HCT116 (cell line): ENCODE measurements at regions not wholly inside any gene's neighbourhood (a gene's known extent, or its start where the extent isn't known, plus 50 kb on each side); places are given as distances from the start of the nearest gene placed in this dataset.

Experiments used
- ATAC-seq: fragments of 200-7000 bp; cut with Tn5 transposase; 2 replicates; pipeline ENCODE4 v1.9.1; 2020; ENCODE audit warnings: mild to moderate bottlenecking, moderate library complexity
- BruUV-seq: library from RNA; stranded (reverse); fragments of 400-500 nt; replicated peaks from 2 replicates; lab custom pipeline; 2021; lab: Mats Ljungman, UMichigan
- CTCF ChIA-PET: fragments of 300-600 bp; sonication (Branson Sonifier 250); formaldehyde crosslinking; loops from one replicate; lab custom pipeline; 2021; ENCODE audit warnings: antibody characterized with exemption; lab: Charles Lee
- POLR2A ChIA-PET: fragments of 300-600, 350-600 bp; sonication (Branson Sonifier 250); formaldehyde crosslinking; loops from one replicate; lab custom pipeline; 2021; ENCODE audit warnings: antibody characterized with exemption; lab: Charles Lee
- RAD21 ChIA-PET, 2 experiments: fragments of 300-600 bp; sonication (Branson Sonifier 250); formaldehyde crosslinking; loops; one replicate each; lab custom pipeline; 2023; ENCODE audit warnings: low total read pairs in 2 of 2; ENCODE audit not compliant: uncharacterized antibody in 2 of 2, unreplicated experiment in 2 of 2, low non-redundant PET in 1 of 2; lab: Charles Lee
- DNase-seq: peaks from one replicate; pipeline ENCODE4 v3.0.0-alpha.2; 2010; ENCODE audit warnings: low read depth, low spot score
- H2AFZ ChIP-seq: fragments of 200-600 bp; shearing (Covaris generic), sonication (generic); 2 replicates; pipeline ENCODE4 v1.6.1; 2017; ENCODE audit warnings: low read depth, mixed run types, mixed read lengths, antibody characterized with exemption, low read length; ENCODE audit not compliant: poor library complexity, severe bottlenecking
- H3K27ac ChIP-seq: 2 replicates; pipeline ENCODE4 v1.5.1; 2012; ENCODE audit warnings: low read depth, low read length
- H3K27me3 ChIP-seq: fragments of 200-600 bp; sonication (generic); 2 replicates; pipeline ENCODE4 v1.6.1; 2016; ENCODE audit warnings: mixed run types, low read length, mixed read lengths; ENCODE audit not compliant: insufficient read depth
- H3K36me3 ChIP-seq, 2 experiments: fragments of 200-500 bp in 1 of 2; fragments of 200-600 bp in 1 of 2; sonication (Bioruptor generic) in 1 of 2; sonication (generic) in 1 of 2; 2 replicates each; pipeline versions ENCODE4 v1.5.1 to v1.6.1; 2014 to 2016; ENCODE audit warnings: low read length in 2 of 2, inconsistent platforms in 1 of 2, mixed read lengths in 1 of 2, mixed run types in 1 of 2; ENCODE audit not compliant: insufficient read depth in 2 of 2, control insufficient read depth in 1 of 2
- H3K4me1 ChIP-seq, 2 experiments: fragments of 200-600 bp in 1 of 2; sonication (generic) in 1 of 2; 2 replicates each; pipeline versions ENCODE4 v1.5.1 to v1.6.1; 2012 to 2017; ENCODE audit warnings: low read length in 2 of 2, inconsistent platforms in 1 of 2, mild to moderate bottlenecking in 1 of 2, mixed read lengths in 1 of 2, mixed run types in 1 of 2, moderate library complexity in 1 of 2; ENCODE audit not compliant: insufficient read depth in 2 of 2, control insufficient read depth in 1 of 2
- H3K4me2 ChIP-seq: fragments of 200-600 bp; sonication (generic); 2 replicates; pipeline ENCODE4 v1.6.1; 2017; ENCODE audit warnings: mixed run types, low read length, mixed read lengths
- H3K4me3 ChIP-seq, 2 experiments: fragments of 200-600 bp in 1 of 2; sonication (generic) in 1 of 2; replicated peaks in 1 of 2; 2 replicates each; pipeline ENCODE4 v1.5.1; 2011 to 2016; ENCODE audit warnings: low read length in 2 of 2, control low read depth in 1 of 2, low read depth in 1 of 2, mild to moderate bottlenecking in 1 of 2, mixed read lengths in 1 of 2, mixed run types in 1 of 2
- H3K79me2 ChIP-seq: fragments of 200-600 bp; sonication (generic); 2 replicates; pipeline ENCODE4 v1.6.1; 2017; ENCODE audit warnings: mild to moderate bottlenecking, mixed run types, low read length, moderate library complexity, mixed read lengths; ENCODE audit not compliant: insufficient read depth
- H3K9ac ChIP-seq: fragments of 200-600 bp; sonication (generic); 2 replicates; pipeline ENCODE4 v1.6.1; 2016; ENCODE audit warnings: low read length, mixed read lengths
- H3K9me2 ChIP-seq: fragments of 200-600 bp; sonication (generic), shearing (Covaris generic); 2 replicates; pipeline ENCODE4 v1.6.1; 2017; ENCODE audit warnings: mixed run types, mild to moderate bottlenecking, moderate library complexity; ENCODE audit not compliant: insufficient read depth
- H3K9me3 ChIP-seq, 2 experiments: fragments of 200-500 bp in 1 of 2; fragments of 200-600 bp in 1 of 2; sonication (Bioruptor generic) in 1 of 2; sonication (generic) in 1 of 2; 2 replicates each; pipeline ENCODE4 v1.6.1; 2014 to 2017; ENCODE audit warnings: low read length in 2 of 2, mixed read lengths in 2 of 2, inconsistent platforms in 1 of 2, low read depth in 1 of 2, mild to moderate bottlenecking in 1 of 2, mixed run types in 1 of 2, moderate library complexity in 1 of 2; ENCODE audit not compliant: control insufficient read depth in 1 of 2, insufficient read depth in 1 of 2
- H4K20me1 ChIP-seq: fragments of 200-600 bp; sonication (generic), shearing (Covaris generic); 2 replicates; pipeline ENCODE4 v1.6.1; 2017; ENCODE audit warnings: mixed run types, mild to moderate bottlenecking, moderate library complexity; ENCODE audit not compliant: insufficient read depth
- EZH2phosphoT487 ChIP-seq: fragments of 200-600 bp; IDR thresholded peaks from 2 replicates; pipeline ENCODE4 v1.6.1; 2018; ENCODE audit warnings: antibody characterized with exemption, borderline replicate concordance
- YY1 ChIP-seq: IDR thresholded peaks from 2 replicates; pipeline ENCODE4 v1.6.1; 2011; ENCODE audit warnings: low read length, low read depth, moderate library complexity, mild to moderate bottlenecking; ENCODE audit not compliant: insufficient replicate concordance; ENCODE audit errors: extremely low read depth
- ZFX ChIP-seq: fragments of 450-650 bp; IDR thresholded peaks from 2 replicates; pipeline ENCODE4 v1.6.1; 2017
- intact Hi-C: fragments of 100-400 bp; cut with micrococcal nuclease; formaldehyde crosslinking; loops from 2 replicates; pipeline ENCODE4 v1.10.0; 2022
- TF ChIP-seq, protein P1 (sequence below): IDR thresholded peaks from 2 replicates; pipeline ENCODE4 v1.6.1; 2012

DNA sequence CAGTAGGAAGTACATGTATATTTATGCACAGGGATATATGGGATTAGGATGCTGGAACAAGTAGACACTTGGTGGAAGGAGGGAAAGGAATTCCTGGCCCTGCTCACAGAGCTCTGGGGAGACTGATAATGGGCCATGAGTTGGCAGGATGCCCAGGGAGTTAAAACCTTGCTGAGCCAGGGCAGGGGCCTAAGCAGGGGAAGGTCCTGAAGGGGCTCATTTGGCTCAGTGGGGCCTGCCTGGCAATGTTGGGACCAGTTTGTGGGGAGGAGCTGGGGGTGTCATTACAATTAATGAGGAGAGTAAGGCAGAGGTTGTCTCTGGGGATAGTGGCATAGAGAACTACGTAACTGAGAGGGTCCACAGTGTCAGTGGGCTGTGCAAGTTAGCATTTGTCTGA lies 124.2 kb upstream of the ADPGK start:
- Histone ChIP-seq H3K27me3 (no peaks in the 10 kb centered on the region), H3K4me1 (no peaks in the 10 kb centered on the region), H3K9me2 (no peaks in the 10 kb centered on the region), H3K9ac (no peak overlapping the region), H3K9me3 (no peaks in the 10 kb centered on the region), H3K4me2 (no peak overlapping the region), H3K36me3 (no peaks in the 10 kb centered on the region), H3K27ac (no peak overlapping the region), H2AFZ (no peak overlapping the region), H3K79me2 (no peaks in the 10 kb centered on the region), H3K4me3 (no peak overlapping the region), H4K20me1 (no peaks in the 10 kb centered on the region)
- CTCF ChIA-PET, result no interaction called here
- ATAC-seq (no peak), DNase-seq (no peak)
- BruUV-seq, result no TSS peak
- RAD21 ChIA-PET, result no interaction called here
- POLR2A ChIA-PET, result no interaction called here
- intact Hi-C loops, result no loop called here
- TF ChIP-seq ZFX (no peak), EZH2phosphoT487 (no peak)
- TF ChIP-seq, protein P1, sequence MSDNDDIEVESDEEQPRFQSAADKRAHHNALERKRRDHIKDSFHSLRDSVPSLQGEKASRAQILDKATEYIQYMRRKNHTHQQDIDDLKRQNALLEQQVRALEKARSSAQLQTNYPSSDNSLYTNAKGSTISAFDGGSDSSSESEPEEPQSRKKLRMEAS, result no peak

DNA sequence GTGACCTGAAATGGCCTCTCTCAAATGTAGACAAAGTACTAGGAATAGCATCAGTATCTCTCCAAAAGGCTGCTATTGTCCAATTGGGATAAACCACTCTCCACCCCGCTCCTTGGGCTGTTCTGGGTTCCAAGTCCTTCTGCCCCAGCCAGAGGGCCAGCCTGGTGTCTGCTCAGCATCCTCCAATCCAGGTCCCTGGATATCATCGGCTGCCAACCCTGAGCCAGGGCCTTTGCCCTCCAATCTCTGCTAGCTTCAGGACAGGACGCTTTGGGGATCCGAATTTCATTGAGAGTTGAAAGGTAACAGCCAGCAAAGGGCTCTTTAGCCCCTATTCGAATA lies 119.3 kb upstream of the ADPGK start:
- CTCF ChIA-PET, result no interaction called here
- no peak for DNase-seq
- Histone ChIP-seq H3K36me3 (no peaks in the 10 kb centered on the region), H2AFZ (no peak overlapping the region)
- intact Hi-C loops, result no loop called here
- no TSS peak for BruUV-seq
- no peak for TF ChIP-seq YY1
- TF ChIP-seq, all 23 proteins: peak for 0
- Histone ChIP-seq H3K9me3 (no peaks in the 10 kb centered on the region), H3K79me2 (no peaks in the 10 kb centered on the region), H3K9me2 (no peaks in the 10 kb centered on the region), H4K20me1 (no peaks in the 10 kb centered on the region), H3K27me3 (peaks cover 9% of the 10 kb centered on the region; the same call in 1 of the 2 replicates), H3K4me1 (no peaks in the 10 kb centered on the region), H3K27ac (no peak overlapping the region), H3K4me2 (no peak overlapping the region), H3K9ac (no peak overlapping the region), H3K4me3 (no peak overlapping the region)
- no peak for ATAC-seq
- RAD21 ChIA-PET, result no interaction called here
- POLR2A ChIA-PET, result no interaction called here
